GM04503 (cell line): ENCODE measurements at regions not wholly inside any gene's neighbourhood (a gene's known extent, or its start where the extent isn't known, plus 50 kb on each side); places are given as distances from the start of the nearest gene placed in this dataset.
"Not testable (repeated sequence)": the region's sequence is repeated elsewhere in the genome, so short reads cannot be mapped to it uniquely, and the experiment has no call there.

Source experiments
- DNase-seq: peaks from one replicate; pipeline ENCODE4 v3.0.0-alpha.2; 2012; ENCODE audit warnings: low read depth

GRCh38 chr12:9411616-9412268 lies 196.0 kb downstream of the KLRB1 start:
- not testable (repeated sequence) for DNase-seq

GRCh38 chr12:9407425-9407748 lies 199.2 kb upstream of the PZP start:
- DNase-seq, result not testable (repeated sequence)

GRCh38 chr12:9406564-9407424 lies 198.6 kb upstream of the PZP start:
- no peak for DNase-seq

GRCh38 chr12:9405886-9406563 lies 197.8 kb upstream of the PZP start:
- no peak for DNase-seq

- no peak for DNase-seq
These were observed 196.5 kb upstream of the PZP start for GRCh38 chr12:9404469-9405260.

GRCh38 chr12:9404031-9404430 lies 195.8 kb upstream of the PZP start:
- no peak for DNase-seq

- DNase-seq, result not testable (repeated sequence)
These were observed 194.3 kb upstream of the PZP start for GRCh38 chr12:9402432-9403040.

GRCh38 chr12:9396367-9396766 lies 188.2 kb upstream of the PZP start:
- DNase-seq, result not testable (repeated sequence)

- DNase-seq, result not testable (repeated sequence)
These were observed 187.0 kb upstream of the PZP start for GRCh38 chr12:9395220-9395619.

GRCh38 chr12:9392842-9393241 lies 184.6 kb upstream of the PZP start:
- DNase-seq, result no peak

- no peak for DNase-seq
These were observed 183.6 kb upstream of the PZP start for GRCh38 chr12:9391815-9392214.

- no peak for DNase-seq
These were observed 182.6 kb upstream of the PZP start for GRCh38 chr12:9390761-9391160.

GRCh38 chr12:9389796-9390195 lies 181.6 kb upstream of the PZP start:
- DNase-seq, result no peak

GRCh38 chr12:9388379-9388778 lies 180.2 kb upstream of the PZP start:
- no peak for DNase-seq

- no peak for DNase-seq
These were observed 179.3 kb upstream of the PZP start for GRCh38 chr12:9387450-9387849.

- no peak for DNase-seq
These were observed 175.4 kb upstream of the PZP start for GRCh38 chr12:9383585-9383984.

GRCh38 chr12:9381619-9382018 lies 173.4 kb upstream of the PZP start:
- no peak for DNase-seq

GRCh38 chr12:9380650-9381049 lies 172.5 kb upstream of the PZP start:
- no peak for DNase-seq

GRCh38 chr12:9379023-9379742 lies 171.0 kb upstream of the PZP start:
- no peak for DNase-seq

GRCh38 chr12:9378430-9378835 lies 170.2 kb upstream of the PZP start:
- no peak for DNase-seq

GRCh38 chr12:9372202-9372601 lies 164.0 kb upstream of the PZP start:
- DNase-seq, result no peak
